SK-N-SH (cell line): ENCODE measurements at regions not wholly inside any gene's neighbourhood (a gene's known extent, or its start where the extent isn't known, plus 50 kb on each side); places are given as distances from the start of the nearest gene placed in this dataset.

ENCODE experiments used
- EP300 ChIP-seq, 2 experiments: IDR thresholded peaks; 2 replicates each; pipeline versions ENCODE4 v1.4.0 to v1.6.1; 2012; ENCODE audit warnings: borderline replicate concordance in 1 of 2, low read depth in 1 of 2, low read length in 1 of 2
- EZH2phosphoT487 ChIP-seq: fragments of 200-600 bp; sonication (generic); IDR thresholded peaks from 2 replicates; pipeline ENCODE4 v1.6.1; 2017; ENCODE audit warnings: low read depth, mixed run types, mild to moderate bottlenecking, antibody characterized with exemption, moderate library complexity, borderline replicate concordance
- JUND ChIP-seq: IDR thresholded peaks from 2 replicates; pipeline ENCODE4 v1.4.0; 2012
- MAX ChIP-seq: IDR thresholded peaks from 2 replicates; pipeline ENCODE4 v1.4.0; 2012; ENCODE audit warnings: low read depth
- RAD21 ChIP-seq: IDR thresholded peaks from 2 replicates; pipeline ENCODE4 v1.6.1; 2012; ENCODE audit warnings: mild to moderate bottlenecking, low read length
- SIN3A ChIP-seq: IDR thresholded peaks from 2 replicates; pipeline ENCODE4 v1.6.1; 2012; ENCODE audit warnings: low read depth, mild to moderate bottlenecking, low read length, moderate library complexity, borderline replicate concordance
- TAF1 ChIP-seq: IDR thresholded peaks from 2 replicates; pipeline ENCODE4 v1.6.1; 2012; ENCODE audit warnings: low read depth, mild to moderate bottlenecking, low read length, moderate library complexity, borderline replicate concordance
- TEAD4 ChIP-seq: IDR thresholded peaks from 2 replicates; pipeline ENCODE4 v1.4.0; 2012; ENCODE audit warnings: mild to moderate bottlenecking, borderline replicate concordance; ENCODE audit not compliant: insufficient read depth
- TF ChIP-seq, protein P1 (sequence below): fragments of 150-350 bp; IDR thresholded peaks from 2 replicates; pipeline ENCODE4 v1.6.1; 2017; ENCODE audit warnings: antibody characterized with exemption, low read length, low read depth, borderline replicate concordance
- TF ChIP-seq, protein P2 (sequence below): fragments of 200-600 bp; sonication (generic); IDR thresholded peaks from 2 replicates; pipeline ENCODE4 v1.6.1; 2017; ENCODE audit warnings: antibody characterized with exemption, mild to moderate bottlenecking, moderate library complexity
- TF ChIP-seq, protein P3 (sequence below): IDR thresholded peaks from 2 replicates; pipeline ENCODE4 v1.4.0; 2012; ENCODE audit warnings: low read depth, borderline replicate concordance

- TF ChIP-seq, protein P1, sequence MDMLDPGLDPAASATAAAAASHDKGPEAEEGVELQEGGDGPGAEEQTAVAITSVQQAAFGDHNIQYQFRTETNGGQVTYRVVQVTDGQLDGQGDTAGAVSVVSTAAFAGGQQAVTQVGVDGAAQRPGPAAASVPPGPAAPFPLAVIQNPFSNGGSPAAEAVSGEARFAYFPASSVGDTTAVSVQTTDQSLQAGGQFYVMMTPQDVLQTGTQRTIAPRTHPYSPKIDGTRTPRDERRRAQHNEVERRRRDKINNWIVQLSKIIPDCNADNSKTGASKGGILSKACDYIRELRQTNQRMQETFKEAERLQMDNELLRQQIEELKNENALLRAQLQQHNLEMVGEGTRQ: no peak
- TF ChIP-seq TAF1: no peak
- TF ChIP-seq, protein P2, sequence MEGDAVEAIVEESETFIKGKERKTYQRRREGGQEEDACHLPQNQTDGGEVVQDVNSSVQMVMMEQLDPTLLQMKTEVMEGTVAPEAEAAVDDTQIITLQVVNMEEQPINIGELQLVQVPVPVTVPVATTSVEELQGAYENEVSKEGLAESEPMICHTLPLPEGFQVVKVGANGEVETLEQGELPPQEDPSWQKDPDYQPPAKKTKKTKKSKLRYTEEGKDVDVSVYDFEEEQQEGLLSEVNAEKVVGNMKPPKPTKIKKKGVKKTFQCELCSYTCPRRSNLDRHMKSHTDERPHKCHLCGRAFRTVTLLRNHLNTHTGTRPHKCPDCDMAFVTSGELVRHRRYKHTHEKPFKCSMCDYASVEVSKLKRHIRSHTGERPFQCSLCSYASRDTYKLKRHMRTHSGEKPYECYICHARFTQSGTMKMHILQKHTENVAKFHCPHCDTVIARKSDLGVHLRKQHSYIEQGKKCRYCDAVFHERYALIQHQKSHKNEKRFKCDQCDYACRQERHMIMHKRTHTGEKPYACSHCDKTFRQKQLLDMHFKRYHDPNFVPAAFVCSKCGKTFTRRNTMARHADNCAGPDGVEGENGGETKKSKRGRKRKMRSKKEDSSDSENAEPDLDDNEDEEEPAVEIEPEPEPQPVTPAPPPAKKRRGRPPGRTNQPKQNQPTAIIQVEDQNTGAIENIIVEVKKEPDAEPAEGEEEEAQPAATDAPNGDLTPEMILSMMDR: no peak
- TF ChIP-seq EZH2phosphoT487: no peak
- TF ChIP-seq SIN3A: no peak
- no peak for TF ChIP-seq JUND
- TF ChIP-seq, protein P3, sequence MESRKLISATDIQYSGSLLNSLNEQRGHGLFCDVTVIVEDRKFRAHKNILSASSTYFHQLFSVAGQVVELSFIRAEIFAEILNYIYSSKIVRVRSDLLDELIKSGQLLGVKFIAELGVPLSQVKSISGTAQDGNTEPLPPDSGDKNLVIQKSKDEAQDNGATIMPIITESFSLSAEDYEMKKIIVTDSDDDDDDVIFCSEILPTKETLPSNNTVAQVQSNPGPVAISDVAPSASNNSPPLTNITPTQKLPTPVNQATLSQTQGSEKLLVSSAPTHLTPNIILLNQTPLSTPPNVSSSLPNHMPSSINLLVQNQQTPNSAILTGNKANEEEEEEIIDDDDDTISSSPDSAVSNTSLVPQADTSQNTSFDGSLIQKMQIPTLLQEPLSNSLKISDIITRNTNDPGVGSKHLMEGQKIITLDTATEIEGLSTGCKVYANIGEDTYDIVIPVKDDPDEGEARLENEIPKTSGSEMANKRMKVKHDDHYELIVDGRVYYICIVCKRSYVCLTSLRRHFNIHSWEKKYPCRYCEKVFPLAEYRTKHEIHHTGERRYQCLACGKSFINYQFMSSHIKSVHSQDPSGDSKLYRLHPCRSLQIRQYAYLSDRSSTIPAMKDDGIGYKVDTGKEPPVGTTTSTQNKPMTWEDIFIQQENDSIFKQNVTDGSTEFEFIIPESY: no peak
- no peak for TF ChIP-seq MAX
- TF ChIP-seq EP300 (IDR thresholded peaks at IDR 0.05; ENCODE audit: borderline replicate concordance in 1 of 2, low read depth in 1 of 2, low read length in 1 of 2): no peak
- no peak for TF ChIP-seq RAD21
- no peak for TF ChIP-seq TEAD4
Measured at GRCh38 chr6:8785223-8785622, 349.9 kb upstream of the SLC35B3 start.
